Globus pallidus (tissue), 1 donor: ENCODE measurements at regions not wholly inside any gene's neighbourhood (a gene's known extent, or its start where the extent isn't known, plus 50 kb on each side); places are given as distances from the start of the nearest gene placed in this dataset.

Experiments
- DNase-seq: peaks from one replicate; pipeline ENCODE4 v3.0.0-alpha.2; 2015; ENCODE audit warnings: low spot score

GRCh38 chr15:87151202-87151748, 1071.6 kb downstream of the AGBL1 start:
- no peak for DNase-seq

GRCh38 chr15:87145696-87146095, 1066.0 kb downstream of the AGBL1 start:
- DNase-seq: no peak

- DNase-seq: no peak
Observed at GRCh38 chr15:87144775-87145174, 1065.1 kb downstream of the AGBL1 start.

- DNase-seq: no peak
Observed at GRCh38 chr15:87142096-87142495, 1062.4 kb downstream of the AGBL1 start.

- DNase-seq: no peak
Observed at GRCh38 chr15:87135109-87135508, 1055.4 kb downstream of the AGBL1 start.

GRCh38 chr15:87133704-87134103, 1054.0 kb downstream of the AGBL1 start:
- DNase-seq: no peak

- no peak for DNase-seq
Observed at GRCh38 chr15:87131067-87131466, 1051.4 kb downstream of the AGBL1 start.

GRCh38 chr15:87129916-87130315, 1050.2 kb downstream of the AGBL1 start:
- DNase-seq: no peak

GRCh38 chr15:87123676-87124382, 1044.2 kb downstream of the AGBL1 start:
- DNase-seq: no peak

GRCh38 chr15:87121336-87121735, 1041.7 kb downstream of the AGBL1 start:
- DNase-seq: no peak

- DNase-seq: no peak
Observed at GRCh38 chr15:87120555-87120954, 1040.9 kb downstream of the AGBL1 start.

- no peak for DNase-seq
Observed at GRCh38 chr15:87118846-87119245, 1039.2 kb downstream of the AGBL1 start.

GRCh38 chr15:87118435-87118834, 1038.8 kb downstream of the AGBL1 start:
- no peak for DNase-seq

GRCh38 chr15:87115795-87116194, 1036.1 kb downstream of the AGBL1 start:
- no peak for DNase-seq

GRCh38 chr15:87099916-87100315, 1020.2 kb downstream of the AGBL1 start:
- no peak for DNase-seq

GRCh38 chr15:87089551-87089950, 1009.9 kb downstream of the AGBL1 start:
- no peak for DNase-seq

GRCh38 chr15:87083201-87083600, 1003.5 kb downstream of the AGBL1 start:
- no peak for DNase-seq

- DNase-seq: no peak
Observed at GRCh38 chr15:87082581-87082980, 1002.9 kb downstream of the AGBL1 start.

GRCh38 chr15:87080547-87080946, 1000.9 kb downstream of the AGBL1 start:
- DNase-seq: no peak
